Stimulated activated CD8-positive, alpha-beta memory T cell treated with anti-CD3 and anti-CD28 coated beads, Interleukin-15, amount 100 ng/mL, for 4 hours (primary cell): ENCODE measurements at regions not wholly inside any gene's neighbourhood (a gene's known extent, or its start where the extent isn't known, plus 50 kb on each side); places are given as distances from the start of the nearest gene placed in this dataset.
"Not testable (repeated sequence)": the region's sequence is repeated elsewhere in the genome, so short reads cannot be mapped to it uniquely, and the experiment has no call there.

Source experiments
- DNase-seq, 2 donors: peaks; one replicate each; pipeline ENCODE4 v3.0.0-alpha.2; 2020; ENCODE audit warnings: low read depth in 2 of 2

DNA sequence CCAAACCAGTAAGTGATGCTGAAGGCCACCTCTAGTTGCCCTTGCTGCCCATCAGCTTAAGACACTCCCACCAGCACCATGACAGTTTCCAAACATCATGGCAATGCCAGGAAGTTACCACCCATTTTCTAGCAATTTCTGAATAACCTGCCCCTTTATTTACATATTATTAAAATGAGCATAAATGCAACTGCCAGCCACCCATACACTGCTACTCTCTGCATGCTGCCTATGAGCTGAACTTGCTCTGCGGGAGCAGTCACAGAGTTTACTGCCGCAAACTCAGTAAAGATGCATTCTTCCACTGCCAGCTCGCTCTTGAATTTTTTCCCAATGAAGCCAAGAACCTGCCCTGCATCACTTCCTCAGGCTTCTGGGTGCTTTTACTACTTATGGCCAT is 212.6 kb downstream of the SH2D4B start:
- no peak for DNase-seq

DNA sequence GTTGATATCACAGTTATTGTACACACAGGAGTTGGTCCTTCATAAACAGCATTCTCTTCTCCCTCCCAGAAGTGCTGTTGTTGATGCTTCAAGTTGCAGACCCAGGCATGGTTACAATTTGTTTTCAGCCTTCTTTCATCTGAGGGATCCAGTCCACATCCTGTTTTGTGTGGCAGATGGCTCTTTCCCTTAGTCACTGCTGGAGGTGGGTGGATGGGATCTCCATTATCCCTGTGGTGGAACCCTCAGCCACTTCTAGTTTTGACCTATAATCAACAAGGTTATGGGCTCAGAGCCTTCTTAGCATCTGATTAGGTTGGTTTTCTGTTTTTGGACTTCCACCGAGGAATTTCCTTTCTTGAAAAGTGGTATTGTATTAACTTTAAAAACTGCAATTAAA is 214.2 kb downstream of the SH2D4B start:
- DNase-seq = no peak

DNA sequence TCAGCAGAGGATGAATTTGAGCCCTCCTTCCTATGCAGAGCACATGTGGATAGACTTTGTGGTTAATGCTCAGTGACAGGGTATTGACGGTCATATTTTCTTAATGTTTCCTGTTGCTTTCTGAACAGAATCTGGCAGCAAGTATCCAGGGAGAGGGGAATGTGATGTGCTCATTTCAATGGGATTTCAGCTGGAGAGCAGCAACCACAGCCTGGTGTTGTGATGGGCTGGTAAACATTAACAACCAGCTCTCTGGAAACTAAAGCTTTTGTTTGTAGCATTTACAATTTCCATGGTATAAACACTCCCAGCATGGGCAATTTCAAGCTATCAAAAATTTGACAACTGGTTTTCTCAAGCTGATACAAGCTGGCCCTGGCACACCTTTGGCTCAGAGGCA is 215.9 kb downstream of the SH2D4B start:
- DNase-seq = no peak

DNA sequence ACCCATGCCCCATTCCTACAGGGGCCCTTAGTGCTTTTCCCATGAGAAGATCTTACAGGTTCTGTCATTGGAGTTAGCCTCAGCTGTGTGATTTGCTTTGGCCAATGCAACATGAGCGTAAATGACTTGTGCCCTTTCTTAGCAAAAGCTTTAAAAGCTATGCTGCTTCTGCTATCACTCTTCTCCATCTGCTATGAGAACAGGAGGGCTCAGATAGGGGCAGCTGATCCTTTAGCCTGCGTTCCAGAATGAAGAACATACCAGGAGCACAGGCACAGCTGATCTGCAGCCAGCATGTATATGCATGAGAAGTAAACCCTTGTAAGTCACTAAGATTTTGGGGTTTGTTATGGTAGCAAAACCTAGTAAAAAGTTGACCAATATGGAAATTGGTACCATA is 218.2 kb downstream of the SH2D4B start:
- no peak for DNase-seq

DNA sequence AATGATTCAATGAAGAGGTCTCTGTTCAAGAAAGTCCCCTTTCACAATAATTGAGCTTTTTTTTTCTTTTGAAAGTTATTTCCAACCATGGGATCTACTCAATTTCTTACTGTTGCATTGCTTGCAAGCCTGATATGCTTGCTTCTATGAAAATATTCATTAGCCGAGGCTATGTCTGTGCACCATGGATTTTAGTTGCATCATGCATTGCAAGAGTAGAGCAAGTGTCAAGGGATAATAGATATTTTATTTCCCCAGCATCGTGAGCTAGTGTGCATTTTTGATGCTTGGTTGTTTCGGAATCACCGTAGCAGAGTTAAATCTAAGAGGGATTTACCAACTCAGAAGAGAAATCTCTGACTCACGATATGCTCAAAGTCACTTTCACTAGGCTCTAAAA is 222.0 kb downstream of the SH2D4B start:
- DNase-seq = no peak

DNA sequence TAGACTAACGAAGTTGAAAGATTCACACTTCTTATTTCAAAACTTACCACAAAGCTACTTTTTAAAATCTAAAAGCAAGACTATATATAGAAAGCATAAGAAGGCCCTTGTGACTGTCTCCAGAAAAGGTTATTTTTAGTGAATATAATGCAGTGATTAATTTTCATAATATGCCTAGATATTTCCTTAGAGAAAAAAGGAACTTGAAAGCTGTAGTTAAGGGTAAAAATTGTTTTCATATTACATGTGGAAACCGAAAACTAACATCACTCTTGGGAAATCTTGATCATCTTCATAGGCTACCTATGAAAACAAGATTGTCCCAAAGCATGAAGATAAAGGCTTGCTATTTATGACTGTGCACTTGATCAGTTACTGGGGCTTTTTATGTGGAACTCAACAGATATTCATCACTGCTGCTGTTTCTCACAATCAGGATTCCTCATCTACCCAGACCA is 223.2 kb downstream of the SH2D4B start:
- no peak for DNase-seq

DNA sequence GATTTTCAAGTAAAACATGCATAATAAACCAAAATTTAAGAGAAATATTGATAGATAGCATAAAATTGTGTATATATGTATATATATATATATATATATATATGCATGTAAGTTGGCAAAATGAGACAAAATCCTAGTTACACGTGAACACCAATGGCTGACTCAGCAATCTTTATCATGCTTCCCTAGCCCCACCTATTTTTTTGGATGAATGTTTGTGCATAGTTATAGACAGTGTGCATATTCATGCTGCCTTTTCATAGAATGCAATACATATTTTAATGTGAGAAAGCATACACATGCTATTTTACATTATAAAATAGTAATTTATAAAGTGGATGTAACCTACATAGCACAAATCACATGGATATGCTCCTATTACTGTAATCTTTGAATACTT is 230.3 kb downstream of the SH2D4B start:
- DNase-seq = no peak

DNA sequence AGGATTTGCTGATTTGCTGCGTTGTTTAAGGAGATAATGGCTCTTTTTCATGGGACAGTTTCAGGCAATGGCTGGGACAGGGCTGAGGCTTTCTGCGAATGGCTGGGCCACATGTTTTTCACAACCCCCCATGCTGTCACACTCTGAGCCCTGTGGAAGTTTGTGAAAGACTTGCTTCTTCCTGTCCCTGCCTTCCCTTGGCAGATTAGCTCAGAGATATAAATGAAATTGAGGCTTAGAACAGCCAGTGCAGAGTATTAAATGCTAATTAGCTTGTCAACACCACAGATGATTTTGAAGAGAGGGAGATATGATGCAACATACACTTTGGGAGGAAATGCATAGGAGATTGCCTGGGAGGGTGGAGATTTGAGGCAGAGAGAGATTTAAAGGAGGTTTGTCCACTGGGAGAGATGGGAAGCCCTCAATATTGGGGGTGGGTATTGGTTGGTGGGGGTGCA is 232.0 kb downstream of the SH2D4B start:
- DNase-seq = no peak

DNA sequence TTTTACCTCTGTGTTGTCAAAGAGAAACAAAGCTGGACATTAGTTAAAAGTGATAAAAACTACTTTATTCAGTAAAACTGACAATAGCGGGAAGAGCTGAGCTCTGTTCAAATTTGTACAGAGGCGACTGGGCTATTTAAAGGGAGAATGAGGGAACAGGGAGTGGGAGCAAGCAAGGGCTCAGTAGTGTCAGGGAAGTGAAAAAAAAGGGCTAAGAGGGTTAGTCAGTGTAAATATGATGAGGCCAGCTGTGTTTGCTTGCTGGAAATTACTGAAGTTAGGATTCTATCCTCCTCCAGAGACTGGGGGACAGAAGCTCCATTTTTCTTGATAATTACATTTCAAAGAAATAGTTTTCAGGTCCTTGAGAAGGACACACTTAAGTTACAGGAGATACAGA is 232.5 kb downstream of the SH2D4B start:
- DNase-seq = no peak

DNA sequence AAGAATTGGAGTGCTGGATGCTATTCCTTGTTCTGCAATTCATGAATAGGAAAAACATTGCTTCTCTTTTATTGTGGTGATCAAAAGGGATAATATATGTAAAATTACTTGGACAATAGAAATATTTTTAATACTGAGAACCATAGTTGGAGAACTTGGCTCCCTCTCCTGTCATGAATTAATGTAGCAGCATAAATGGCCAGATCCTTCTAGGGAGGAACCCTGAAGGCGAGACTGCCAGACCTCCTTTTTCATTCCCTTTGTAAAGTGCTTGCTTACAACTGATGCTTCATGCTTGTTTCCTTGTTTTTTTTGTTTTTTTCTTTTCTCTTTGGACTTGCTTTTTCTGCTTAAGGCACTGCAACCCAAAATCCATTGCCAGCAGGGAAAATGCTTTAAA is 233.6 kb downstream of the SH2D4B start:
- no peak for DNase-seq

DNA sequence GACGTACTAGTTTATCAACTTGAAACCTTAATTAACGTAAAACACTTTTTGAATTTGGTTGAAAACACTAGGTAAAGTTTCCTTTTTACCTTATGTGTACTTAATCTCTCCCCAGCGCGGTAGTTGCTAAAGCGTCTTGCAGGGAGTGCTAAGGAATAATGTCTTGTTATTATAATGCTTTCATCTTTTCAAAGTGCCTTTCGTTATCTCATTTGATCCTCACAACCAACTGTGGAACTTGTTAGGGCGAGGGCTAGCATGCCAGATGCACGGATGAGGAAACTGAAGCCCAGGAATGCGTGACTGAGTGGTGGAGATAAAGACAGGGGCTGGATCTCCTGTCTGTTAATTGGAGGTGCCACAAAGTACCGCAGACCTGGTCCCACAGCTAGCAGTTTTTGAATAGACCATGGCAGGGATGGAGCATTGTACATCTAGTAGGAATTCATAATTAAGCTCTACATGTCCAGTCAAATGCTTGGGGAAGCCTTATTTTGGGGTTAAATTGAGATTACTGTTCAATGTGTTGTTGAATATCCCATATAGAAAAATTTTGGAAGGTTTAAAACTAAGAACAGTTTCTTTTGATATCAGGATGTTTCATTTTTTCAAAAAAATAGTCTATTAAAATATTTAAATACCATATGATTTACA is 234.3 kb downstream of the SH2D4B start:
- DNase-seq = no peak

DNA sequence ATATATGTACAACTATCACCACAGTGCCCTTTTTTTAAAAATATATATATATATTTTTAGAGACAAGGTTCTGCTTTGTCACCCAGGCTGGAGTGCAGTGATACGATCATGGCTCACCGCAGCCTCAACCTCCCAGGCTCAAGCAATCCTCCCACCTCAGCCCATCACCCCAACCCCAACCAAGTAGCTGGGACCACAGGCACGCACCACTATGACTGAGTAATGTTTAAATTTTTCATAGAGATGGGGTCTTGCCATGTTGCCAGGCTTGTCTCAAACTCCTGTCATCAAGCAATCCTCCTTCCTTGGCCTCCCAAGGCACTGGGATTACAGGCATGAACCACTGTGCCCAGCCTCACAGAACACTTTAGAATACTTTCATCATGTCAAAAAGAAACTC is 234.9 kb downstream of the SH2D4B start:
- DNase-seq = no peak

DNA sequence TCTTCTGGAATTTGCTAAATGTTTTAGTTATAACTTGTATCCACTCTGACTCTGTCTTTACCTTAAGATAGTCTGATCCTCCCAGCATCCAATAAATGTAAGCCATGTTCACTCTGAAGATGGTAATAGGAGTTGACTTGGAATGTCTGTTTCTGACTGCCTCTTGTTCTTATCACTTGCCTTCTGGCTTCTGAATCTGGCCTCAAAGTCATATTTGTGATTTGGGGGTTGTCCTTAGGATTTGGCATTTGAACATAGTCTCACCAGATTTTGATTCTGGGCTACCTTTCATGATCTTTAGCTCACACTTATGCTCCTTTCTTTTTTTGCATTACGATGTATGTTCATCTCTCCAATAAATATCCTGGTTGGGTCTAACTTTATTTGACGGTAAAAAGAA is 247.0 kb downstream of the SH2D4B start:
- DNase-seq = no peak

DNA sequence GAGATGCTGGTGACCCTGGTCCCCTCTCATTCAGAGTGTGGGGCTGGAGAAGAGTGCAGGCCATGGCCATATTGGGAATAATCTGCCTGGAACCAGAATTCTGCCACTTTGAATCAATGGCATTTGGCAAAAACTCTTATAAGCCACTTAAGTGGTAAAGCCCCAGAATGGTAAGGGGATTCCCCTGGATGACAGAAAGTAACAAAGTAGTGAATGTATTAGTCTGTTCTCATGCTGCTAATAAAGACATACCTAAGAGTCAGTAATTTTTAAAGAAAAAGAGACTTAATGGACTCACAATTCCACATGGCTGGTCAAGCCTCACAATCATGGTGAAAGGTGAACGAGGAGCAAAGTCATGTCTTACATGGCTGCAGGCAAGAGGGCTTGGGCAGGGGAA is 248.6 kb downstream of the SH2D4B start:
- no peak for DNase-seq

DNA sequence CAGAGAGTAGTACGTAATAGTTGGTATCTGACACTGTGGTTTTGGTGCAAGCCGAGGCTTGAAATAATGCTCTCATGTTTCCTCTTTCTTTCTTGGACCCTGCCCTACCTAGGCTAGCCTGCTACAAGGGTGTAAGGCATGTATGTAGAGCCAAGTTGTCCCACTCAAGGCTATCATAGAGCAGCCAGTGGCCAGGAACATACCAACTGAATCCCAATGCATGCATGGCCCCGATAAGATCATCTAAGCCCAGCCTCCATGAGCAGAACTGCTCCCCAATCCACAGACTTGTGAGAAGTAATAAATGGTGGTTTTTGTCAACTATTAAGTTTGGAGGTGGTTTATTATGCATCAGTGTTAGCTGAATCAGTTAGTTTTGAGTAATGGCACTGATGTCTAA is 250.2 kb downstream of the SH2D4B start:
- no peak for DNase-seq

DNA sequence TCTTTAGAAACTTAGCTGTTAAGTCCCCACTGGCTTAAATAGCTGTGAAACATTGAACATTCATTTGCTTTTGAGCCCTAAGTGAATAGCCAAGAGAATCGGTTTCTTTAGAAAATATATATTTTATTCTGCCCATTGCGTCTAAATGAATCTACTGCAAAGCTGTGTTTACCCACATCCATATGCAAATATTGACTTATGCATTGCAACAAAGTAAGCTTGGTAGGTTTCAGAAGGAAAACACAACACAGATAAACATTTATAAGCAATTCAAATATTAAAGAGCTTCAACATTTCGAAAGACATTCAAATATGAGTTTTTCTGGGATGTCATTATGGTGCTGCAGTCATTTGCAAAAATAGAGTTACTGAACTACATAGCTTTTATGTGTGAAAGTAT is 257.3 kb downstream of the SH2D4B start:
- no peak for DNase-seq

DNA sequence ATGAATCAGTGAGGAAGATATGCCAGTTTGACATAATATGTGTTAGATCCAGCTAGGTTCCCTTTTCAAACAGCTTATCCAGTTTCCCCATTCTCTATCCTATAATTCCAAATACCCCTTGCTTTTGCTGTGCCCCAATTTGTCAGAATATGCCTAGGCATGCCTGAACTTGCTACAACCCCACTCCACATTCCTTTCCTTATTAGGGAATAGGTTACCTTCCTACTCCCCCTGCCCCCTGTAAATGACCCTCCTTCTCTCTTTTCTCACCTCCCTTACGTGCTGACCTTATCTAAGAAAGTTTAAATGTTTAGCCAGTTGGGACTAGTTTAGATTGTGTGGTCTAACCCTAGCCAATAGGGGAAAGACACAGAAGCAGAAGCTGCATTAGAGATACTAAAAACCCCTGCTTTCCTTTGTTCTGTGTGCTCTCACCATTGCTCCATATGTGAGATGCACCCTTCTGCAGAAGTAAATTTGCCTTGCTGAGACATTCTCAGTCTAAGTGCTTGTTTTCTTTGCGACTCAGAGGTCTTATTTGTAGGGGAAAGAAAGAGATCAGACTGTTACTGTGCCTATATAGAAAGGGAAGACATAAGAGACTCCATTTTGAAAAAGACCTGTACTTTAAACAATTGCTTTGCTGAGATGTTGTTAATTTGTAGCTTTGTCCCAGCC is 267.8 kb downstream of the SH2D4B start:
- no peak for DNase-seq

DNA sequence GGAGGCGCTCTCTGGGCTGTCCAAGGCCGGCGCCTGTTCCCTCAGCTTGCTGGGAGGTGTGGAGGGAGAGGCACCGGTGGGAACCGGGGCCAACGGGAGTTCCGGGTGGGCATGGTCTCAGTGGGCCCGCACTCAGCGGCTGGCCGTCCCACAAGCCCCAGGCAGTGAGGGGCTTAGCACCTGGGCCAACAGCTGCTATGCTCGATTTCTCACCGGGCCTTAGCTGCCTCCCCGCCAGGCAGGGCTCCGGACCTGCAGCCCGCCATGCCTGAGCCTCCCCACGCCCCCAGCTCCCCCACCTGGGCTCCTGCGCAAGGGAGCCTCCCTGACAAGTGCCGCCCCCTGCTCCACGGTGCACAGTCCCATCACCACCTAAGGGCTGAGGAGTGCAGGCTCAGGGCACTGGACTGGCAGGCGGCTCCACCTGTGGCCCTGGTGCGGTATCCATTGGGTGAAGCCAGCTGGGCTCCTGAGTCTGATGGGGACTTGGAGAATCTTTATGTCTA is 276.5 kb downstream of the SH2D4B start:
- DNase-seq = no peak

DNA sequence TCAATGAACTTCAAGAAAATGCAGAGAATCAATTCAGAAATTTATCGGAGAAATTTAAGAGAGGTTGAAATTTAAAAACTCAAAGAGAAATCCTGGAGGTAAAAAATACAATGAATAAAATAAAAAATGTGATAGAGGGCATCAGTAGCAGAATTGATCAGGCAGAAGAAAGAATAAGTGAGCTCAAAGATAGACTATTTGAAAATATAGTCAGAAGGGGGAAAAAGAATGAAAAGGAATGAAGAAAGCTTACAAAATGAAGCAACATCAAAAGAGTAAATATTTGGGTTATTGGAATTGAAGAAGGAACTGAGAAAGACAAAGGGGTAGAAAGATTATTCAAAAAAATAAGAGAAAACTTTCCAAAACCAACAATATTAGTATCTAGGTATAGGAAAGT is 291.4 kb downstream of the SH2D4B start:
- DNase-seq = no peak

DNA sequence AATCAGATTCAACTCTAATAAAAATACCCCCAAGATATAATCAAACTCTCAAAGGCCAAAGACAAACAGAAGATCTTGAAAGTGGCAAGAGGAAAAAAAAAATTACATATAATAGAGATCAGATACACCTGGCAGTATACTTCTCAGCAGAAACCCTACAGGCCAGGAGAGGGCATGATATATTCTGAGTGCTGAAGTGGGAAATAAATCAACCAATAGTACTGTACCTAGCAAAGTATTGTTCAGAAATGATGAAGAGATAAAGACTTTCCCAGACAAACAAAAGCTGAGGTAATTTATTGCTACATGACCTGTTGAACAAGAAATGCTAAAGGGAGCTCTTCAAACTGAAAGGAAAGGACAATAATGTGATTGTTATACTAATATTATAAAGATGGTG is 291.9 kb downstream of the SH2D4B start:
- DNase-seq = no peak

DNA sequence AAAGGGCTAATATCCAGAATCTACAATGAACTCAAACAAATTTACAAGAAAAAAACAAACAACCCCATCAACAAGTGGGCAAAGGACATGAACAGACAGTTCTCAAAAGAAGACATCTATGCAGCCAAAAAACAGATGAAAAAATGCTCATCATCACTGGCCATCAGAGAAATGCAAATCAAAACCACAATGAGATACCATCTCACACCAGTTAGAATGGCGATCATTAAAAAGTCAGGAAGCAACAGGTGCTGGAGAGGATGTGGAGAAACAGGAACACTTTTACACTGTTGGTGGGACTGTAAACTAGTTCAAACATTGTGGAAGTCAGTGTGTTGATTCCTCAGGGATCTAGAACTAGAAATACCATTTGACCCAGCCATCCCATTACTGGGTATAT is 295.0 kb downstream of the SH2D4B start:
- DNase-seq = not testable (repeated sequence)

DNA sequence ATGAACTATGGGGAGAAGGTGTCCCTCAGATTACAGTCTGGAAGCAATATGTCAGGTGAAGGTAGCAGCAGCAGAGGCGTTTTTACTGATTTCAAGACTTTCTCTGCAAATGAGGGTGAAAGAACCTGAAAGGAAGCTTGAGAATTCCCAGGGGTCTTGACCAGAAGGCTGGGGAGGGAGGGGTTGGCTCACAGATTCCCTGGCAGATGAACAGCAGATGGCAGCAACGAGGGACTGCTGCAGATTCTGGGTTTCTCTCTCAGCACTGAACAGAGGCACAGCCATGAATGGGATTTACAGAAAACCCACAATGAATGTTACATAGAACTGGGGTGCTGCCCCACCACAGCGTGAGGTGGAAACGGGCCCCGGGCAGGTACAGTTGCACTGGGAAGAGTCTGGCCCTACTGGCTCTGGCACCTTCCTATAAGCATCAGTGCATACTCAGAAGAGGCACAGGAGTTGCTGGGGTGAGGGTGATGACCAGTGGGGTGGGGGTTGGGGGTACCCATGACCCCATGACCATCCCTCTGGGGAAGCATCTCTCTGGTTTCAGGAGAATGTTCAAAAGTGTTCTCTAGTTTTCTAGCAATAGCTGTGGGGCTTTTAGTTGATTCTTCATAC is 317.8 kb downstream of the SH2D4B start:
- DNase-seq = no peak

DNA sequence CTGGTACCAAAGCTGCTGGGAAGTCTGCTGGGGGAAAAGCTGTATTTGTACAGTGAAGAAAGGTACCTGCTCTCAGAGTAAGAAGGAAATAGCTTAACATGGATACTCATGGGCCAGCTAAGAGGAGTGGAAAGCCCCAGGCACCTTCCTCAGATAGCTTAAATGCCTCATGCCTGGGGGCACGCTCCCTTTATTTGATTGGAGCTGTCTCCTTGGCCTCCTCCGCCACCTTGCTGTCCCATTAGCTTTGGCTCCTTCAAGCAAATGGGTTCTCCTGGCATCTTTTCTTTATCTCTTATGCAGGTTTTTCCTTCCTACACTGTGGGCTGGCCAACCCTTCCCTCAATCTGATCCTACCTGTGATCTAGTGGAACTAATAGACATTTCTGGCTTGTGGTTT is 318.5 kb downstream of the SH2D4B start:
- no peak for DNase-seq
